Heart right ventricle (tissue), 16 donors: ENCODE measurements at regions not wholly inside any gene's neighbourhood (a gene's known extent, or its start where the extent isn't known, plus 50 kb on each side); places are given as distances from the start of the nearest gene placed in this dataset.

Source experiments
- ATAC-seq, 8 donors: fragments of 200-7000 bp; cut with Tn5 transposase; one replicate each; pipeline ENCODE4 v1.9.1; 2020; ENCODE audit warnings: mild to moderate bottlenecking in 8 of 8, moderate library complexity in 8 of 8, moderate number of reproducible peaks in 1 of 8
- DNase-seq, 2 donors: peaks; one replicate each; pipeline ENCODE4 v3.0.0-alpha.2; 2020
- H3K27ac ChIP-seq, 10 donors: fragments of 200-600 bp; sonication (generic) in 2 of 10; one replicate each; pipeline versions ENCODE4 v1.5.0 to v1.8.0; 2020 to 2022; ENCODE audit warnings: mild to moderate bottlenecking in 3 of 10
- H3K27me3 ChIP-seq, 7 donors: fragments of 200-600 bp; one replicate each; pipeline ENCODE4 v1.8.0; 2021 to 2022; ENCODE audit warnings: mild to moderate bottlenecking in 2 of 7
- H3K36me3 ChIP-seq, 9 donors: fragments of 200-600 bp; sonication (generic) in 1 of 9; one replicate each; pipeline versions ENCODE4 v1.5.0 to v1.8.0; 2020 to 2022; ENCODE audit warnings: mild to moderate bottlenecking in 2 of 9
- H3K4me1 ChIP-seq, 9 donors: fragments of 200-600 bp; sonication (generic) in 1 of 9; one replicate each; pipeline versions ENCODE4 v1.5.0 to v1.8.0; 2020 to 2022; ENCODE audit warnings: mild to moderate bottlenecking in 4 of 9
- H3K4me3 ChIP-seq, 10 donors: fragments of 200-600 bp; sonication (generic) in 2 of 10; one replicate each; pipeline versions ENCODE4 v1.5.0 to v1.8.0; 2020 to 2022; ENCODE audit warnings: mild to moderate bottlenecking in 7 of 10, moderate library complexity in 2 of 10
- H3K9me3 ChIP-seq, 11 donors: fragments of 200-600 bp in 10 of 11; sonication (generic) in 2 of 11; one replicate each; pipeline versions ENCODE4 v1.5.0 to v1.8.0; 2013 to 2022; ENCODE audit warnings: mild to moderate bottlenecking in 2 of 11, control low read depth in 1 of 11, moderate library complexity in 1 of 11
- CTCF ChIP-seq, 9 donors: fragments of 200-600 bp; sonication (generic) in 2 of 9; IDR thresholded peaks; one replicate each; pipeline versions ENCODE4 v1.5.0 to v1.8.0; 2021 to 2022; ENCODE audit warnings: antibody characterized with exemption in 9 of 9, mild to moderate bottlenecking in 5 of 9, moderate library complexity in 1 of 9
- WGBS, 2 donors: extraction: QIAGEN DNeasy Blood & Tissue Kit; methylation state at CpG; one replicate each; pipeline ENCODE4 v1.1.7; 2013; ENCODE audit warnings: inconsistent platforms in 1 of 2; 5-methylcytosine and 5-hydroxymethylcytosine counted together
- intact Hi-C, 10 donors: fragments of 100-400 bp; cut with DNase I; formaldehyde crosslinking; loops; one replicate each; pipeline versions ENCODE4 v1.11.1 to v1.14.2; 2022
- donor health status: Arrhythmogenic right ventricular cardiomyopathy.
- donor health status: ischemic (EF 13 %, LVEDD 7.1; RV severe dilation, severe dysfunction).
- donor health status: healthy with polysubstance abuse.
- donor health status: DM: no; HTN: yes; CAD: no.
- donor health status: DM: no; HTN: no; CAD: no.
- donor health status: ischemic (EF 25% LVEDD 6.9; RV normal size, moderate dysfunction).
- donor health status: ischemic (EF 25% LVEDD 5.7; RV mildly dilated, moderate dysfunction).
- donor health status: healthy.
- donor health status: DM: yes; HTN: yes; CAD: no.
- donor health status: Ischemic cardiomyopathy.
- donor health status: ischemic (EF 35%, LVEDD 5.7; RV mildly dilated, moderate dysfunction).
- donor health status: nonischemic (EF 11% LVEDD 7.7; RV severe dilation, severe dysfunction).
- donor health status: DM: yes; HTN: yes; CAD: no.
- donor health status: PGD.
- donor health status: ischemic (EF 29% LVEDD 5.4; RV normal size, mild dysfunction).
- donor health status: nonischemic (EF 23%, LVEDD 6.1; RV moderate dilation, normal function).

- no peaks in the 10 kb centered on the region for H3K4me1 ChIP-seq
- 69% methylated on average over 4 of the region's 4 CpGs for WGBS, 2 donors
- ATAC-seq (no peak), DNase-seq (no peak)
- no peak for TF ChIP-seq CTCF (IDR thresholded peaks at IDR 0.05)
- peaks cover 0 to 26% (median 0%) of the 10 kb centered on the region in 11 donors for H3K9me3 ChIP-seq
- intact Hi-C loops: no loop called here
- no peak overlapping the region for H3K27ac ChIP-seq
- H3K27me3 ChIP-seq: no peaks in the 10 kb centered on the region
- no peaks in the 10 kb centered on the region for H3K36me3 ChIP-seq
- H3K4me3 ChIP-seq: no peak overlapping the region
Measured at GRCh38 chr14:43647302-43647701, 859.8 kb downstream of the FSCB start.

- TF ChIP-seq CTCF (IDR thresholded peaks at IDR 0.05): no peak
- ATAC-seq: no peak
- DNase-seq: no peak
- Histone ChIP-seq H3K36me3 (no peaks in the 10 kb centered on the region), H3K4me3 (no peak overlapping the region), H3K9me3 (peaks cover 0 to 11% (median 0%) of the 10 kb centered on the region in 11 donors), H3K27me3 (no peaks in the 10 kb centered on the region), H3K4me1 (no peaks in the 10 kb centered on the region), H3K27ac (no peak overlapping the region)
- WGBS, 2 donors: 89 to 94% methylated on average over 2 of the region's 2 CpGs
- intact Hi-C loops: no loop called here
Measured at GRCh38 chr14:43640718-43641267, 866.3 kb downstream of the FSCB start.

DNA sequence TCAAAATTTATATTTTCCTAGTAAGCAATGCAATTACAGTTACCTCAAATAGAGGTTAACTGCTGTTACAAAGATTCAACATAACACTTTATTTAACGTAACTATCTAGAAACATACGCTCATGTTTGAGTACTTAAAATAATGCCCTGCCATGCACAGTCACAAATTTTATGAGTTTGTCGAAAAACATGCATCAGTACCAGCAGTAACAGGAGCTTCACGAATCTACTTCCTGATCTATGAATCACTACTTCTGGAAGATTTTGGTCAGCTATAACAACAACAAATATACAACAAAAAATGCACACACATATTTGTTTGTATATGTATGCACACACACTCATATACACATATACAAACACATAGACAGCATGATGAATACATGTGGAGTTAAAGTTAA lies 881.8 kb downstream of the FSCB start:
- intact Hi-C loops: no loop called here
- WGBS, 2 donors: 86 to 87% methylated on average over 4 of the region's 4 CpGs

GRCh38 chr14:43621282-43621681 lies 885.8 kb downstream of the FSCB start:
- DNase-seq: no peak
- Histone ChIP-seq H3K9me3 (peaks cover 0 to 14% (median 0%) of the 10 kb centered on the region in 11 donors), H3K27me3 (no peaks in the 10 kb centered on the region), H3K4me3 (no peak overlapping the region), H3K27ac (no peak overlapping the region), H3K4me1 (no peaks in the 10 kb centered on the region), H3K36me3 (no peaks in the 10 kb centered on the region)
- ATAC-seq: no peak
- TF ChIP-seq CTCF (IDR thresholded peaks at IDR 0.05): no peak
- intact Hi-C loops: no loop called here

More for the DNA sequence above, 881.8 kb downstream of the FSCB start:
- peaks cover 0 to 4% (median 0%) of the 10 kb centered on the region in 11 donors for H3K9me3 ChIP-seq
- ATAC-seq: no peak
- TF ChIP-seq CTCF (IDR thresholded peaks at IDR 0.05): no peak
- no peaks in the 10 kb centered on the region for H3K4me1 ChIP-seq
- H3K36me3 ChIP-seq: no peaks in the 10 kb centered on the region
- H3K27ac ChIP-seq: no peak overlapping the region
- H3K27me3 ChIP-seq: no peaks in the 10 kb centered on the region
- no peak overlapping the region for H3K4me3 ChIP-seq
- no peak for DNase-seq
